Hematopoietic multipotent progenitor cell treated with erythropoietin and hydrocortisone succinate and interleukin-3 and kit ligand, for 15 days (in vitro differentiated cells): ENCODE measurements at regions not wholly inside any gene's neighbourhood (a gene's known extent, or its start where the extent isn't known, plus 50 kb on each side); places are given as distances from the start of the nearest gene placed in this dataset.
A peak's percentile ranks its signal among the peaks of the same experiment; 100 is the strongest.

Experiments
- DNase-seq: peaks from one replicate; pipeline ENCODE4 v3.0.0-alpha.2; 2015; ENCODE audit warnings: low spot score

DNA sequence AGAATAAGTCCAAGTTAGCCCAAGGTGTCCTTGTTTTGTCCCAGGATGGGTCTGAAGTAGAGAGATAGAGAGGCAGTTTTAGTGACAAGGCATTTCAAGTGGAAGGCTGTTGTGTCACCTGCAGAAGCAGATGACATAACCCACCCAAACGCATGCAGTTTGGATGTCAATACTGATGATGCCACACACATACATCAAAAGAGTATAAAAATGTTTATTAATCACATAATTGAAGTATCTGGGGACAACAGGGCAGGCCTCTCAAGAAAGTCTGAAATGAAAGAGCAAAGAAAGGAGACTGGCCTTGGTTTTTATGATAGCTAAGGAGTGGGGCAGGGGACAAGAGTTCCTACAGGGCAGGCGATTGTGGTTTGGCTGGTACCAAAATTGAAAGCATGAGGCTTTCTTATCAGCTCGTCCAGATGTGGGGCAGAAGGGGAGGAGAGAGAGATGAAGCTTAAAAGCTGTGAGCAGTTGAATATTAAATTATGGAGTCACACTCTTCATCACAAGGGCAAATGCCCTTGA is 78.4 kb upstream of the TSPAN8 start:
- DNase-seq: peak; percentile 90

DNA sequence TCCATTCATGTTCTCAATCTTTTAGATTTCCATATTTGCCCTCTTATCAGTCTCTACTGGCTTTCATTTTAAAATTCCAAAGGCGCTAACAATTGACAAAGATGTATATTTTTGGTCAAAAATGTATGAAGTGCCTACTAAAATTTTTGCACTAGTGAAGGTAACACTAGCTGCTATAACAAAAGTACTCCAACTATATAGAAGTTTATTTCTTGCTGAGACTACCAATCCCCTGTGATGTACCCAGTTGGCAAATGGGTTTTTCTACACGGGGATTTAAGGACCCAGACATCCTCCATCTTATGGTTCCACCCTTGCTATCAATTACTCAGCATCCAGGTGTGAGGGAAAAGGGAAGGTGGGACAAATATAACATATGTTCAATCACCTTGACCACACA is 75.3 kb upstream of the TSPAN8 start:
- no peak for DNase-seq

DNA sequence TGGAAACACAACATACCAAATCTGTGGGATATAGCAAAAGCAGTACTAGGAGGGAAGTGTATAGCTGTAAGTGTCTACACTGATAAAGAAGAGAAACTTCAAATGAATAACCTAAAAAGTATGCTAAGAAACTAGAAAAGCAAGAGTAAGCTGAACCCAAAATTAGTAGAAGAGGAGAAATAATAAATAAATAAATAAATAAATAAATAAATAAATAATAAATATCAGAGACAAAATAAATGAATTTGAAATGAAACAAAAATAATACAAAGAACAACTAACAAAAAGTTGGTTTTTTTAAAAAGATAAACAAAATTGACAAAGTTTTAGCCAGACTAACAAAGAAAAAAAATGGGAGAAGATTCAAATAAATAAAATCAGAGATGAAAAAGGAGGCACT is 72.7 kb upstream of the TSPAN8 start:
- DNase-seq: no peak

DNA sequence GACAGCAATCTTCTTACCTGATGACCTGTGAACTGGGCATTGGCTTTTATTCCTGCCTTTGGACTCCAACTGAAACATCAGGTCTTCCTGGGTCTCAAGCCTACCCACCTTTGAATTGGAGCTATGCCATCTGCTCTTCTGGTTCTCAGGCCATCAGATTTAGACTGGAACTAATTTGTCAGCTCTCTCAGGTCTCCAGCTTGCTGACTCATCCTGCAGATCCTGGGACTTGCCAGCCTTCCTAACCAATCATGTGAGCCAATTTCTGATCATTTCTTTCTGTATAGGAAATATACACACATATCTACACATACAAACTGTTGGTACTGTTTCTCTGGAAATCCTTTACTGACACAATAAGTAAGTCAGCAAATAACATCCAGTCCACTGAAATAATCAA is 65.3 kb upstream of the TSPAN8 start:
- no peak for DNase-seq

DNA sequence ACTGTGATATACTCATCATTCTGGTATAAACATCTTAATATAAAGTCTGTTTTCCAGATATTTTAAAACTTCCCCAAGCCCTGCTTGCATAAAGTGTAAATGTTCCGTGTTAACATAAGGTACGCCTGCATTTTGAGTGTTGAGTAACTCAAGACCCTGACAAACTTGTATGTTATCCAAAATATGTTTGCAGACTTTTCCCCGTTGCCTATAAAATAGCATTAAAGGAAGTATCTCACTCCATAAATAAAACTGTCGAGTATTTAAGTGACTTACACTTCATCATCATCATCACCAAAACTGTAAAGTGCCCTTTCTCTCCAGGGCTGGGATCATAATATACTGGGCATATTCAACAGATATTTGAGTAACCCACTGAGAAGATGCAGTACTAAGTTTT is 64.6 kb upstream of the TSPAN8 start:
- no peak for DNase-seq

DNA sequence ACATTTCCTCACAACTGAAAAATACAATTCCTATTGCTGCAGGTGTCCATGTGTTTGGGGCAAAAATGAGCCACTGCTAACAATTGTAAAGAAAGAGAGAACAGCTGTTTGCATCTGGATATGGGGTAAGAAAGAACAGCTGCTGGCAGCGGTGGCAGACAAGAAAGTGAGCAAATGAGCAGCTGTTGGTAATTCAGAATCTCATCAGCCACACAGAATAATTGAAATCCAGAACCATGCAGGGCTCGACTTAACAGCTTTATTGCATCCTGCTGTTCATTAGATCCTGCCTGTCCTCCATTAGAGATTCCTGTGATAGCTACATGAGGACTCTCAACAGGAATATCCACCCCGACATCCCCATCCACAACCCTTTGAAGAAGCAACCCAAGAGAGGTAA is 62.5 kb upstream of the TSPAN8 start:
- DNase-seq: no peak

DNA sequence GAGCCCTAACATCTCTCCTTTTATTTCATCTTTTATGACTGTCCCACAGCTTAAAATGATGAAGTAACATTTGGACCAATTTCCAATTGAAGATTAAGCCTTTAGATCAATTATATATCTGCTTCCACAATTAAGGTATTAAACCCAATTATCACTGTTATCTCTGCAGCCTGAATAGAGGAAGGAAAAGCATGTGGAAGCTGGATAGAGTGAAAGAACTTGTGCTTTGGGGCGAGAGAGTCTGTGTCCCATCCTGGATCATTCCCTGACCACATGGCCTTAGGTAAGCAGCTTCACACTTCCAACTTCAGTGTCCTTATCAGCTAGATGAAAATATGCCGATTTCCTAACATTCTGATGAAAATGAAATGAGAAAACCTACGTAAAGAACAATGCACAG is 61.4 kb upstream of the TSPAN8 start:
- DNase-seq: no peak

DNA sequence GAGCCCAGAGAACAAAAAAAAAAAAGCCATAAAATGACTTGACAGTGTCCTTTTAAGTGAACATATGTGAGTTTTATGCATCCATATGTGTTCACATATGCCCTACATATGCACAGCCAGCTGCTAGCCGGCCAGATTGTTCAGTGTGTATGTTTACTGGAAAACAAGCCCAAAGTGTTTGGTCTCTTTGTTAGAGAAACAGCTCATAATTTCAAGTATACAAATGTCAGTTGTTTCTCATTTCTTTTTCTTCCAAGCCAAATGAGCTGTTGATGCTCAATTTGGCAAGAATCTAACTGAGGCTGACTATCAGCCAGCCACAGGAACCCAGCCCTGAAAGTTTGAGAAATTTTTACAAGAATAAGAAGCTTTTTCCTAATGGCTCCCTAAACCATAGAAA is 60.8 kb upstream of the TSPAN8 start:
- DNase-seq: peak; percentile 48

DNA sequence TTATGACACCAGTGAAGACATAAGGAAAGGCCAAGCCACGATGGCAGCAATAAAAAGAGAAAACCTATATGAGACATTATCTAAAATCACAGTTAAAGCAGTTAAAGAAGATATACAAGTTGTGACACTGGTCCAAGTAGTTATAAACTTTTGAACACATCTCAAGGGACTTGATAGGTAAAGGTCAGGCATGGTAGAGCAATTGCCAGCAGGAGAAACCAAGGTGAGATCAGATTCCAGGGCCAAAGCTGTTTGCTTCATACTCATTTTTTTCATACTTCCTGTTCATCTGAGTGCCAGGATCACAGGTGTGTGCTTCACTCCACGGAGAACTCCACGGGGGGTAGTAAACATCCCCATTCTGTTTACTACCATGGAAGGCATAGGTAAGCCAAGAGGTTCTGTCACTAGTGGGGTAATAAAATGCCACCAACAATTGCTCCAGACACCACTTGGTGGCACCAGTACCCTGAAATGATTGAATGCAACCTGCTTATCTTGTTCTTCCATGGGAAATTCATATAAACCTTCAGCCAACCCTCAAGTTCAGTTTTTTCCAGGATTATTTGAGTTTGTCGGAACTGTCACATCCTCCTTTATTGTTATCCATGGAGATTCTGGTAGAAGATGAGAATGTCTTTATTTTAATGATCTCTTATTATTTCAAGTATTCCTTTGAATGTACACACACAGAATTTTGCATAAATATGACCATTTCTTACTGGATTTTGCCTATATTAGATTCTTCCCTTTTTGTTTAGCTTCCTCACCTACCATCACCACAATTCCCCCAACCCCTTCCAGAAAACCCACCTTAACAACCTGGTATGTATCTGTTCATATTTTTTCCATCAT is 59.2 kb upstream of the TSPAN8 start:
- peak; percentile 79 for DNase-seq

DNA sequence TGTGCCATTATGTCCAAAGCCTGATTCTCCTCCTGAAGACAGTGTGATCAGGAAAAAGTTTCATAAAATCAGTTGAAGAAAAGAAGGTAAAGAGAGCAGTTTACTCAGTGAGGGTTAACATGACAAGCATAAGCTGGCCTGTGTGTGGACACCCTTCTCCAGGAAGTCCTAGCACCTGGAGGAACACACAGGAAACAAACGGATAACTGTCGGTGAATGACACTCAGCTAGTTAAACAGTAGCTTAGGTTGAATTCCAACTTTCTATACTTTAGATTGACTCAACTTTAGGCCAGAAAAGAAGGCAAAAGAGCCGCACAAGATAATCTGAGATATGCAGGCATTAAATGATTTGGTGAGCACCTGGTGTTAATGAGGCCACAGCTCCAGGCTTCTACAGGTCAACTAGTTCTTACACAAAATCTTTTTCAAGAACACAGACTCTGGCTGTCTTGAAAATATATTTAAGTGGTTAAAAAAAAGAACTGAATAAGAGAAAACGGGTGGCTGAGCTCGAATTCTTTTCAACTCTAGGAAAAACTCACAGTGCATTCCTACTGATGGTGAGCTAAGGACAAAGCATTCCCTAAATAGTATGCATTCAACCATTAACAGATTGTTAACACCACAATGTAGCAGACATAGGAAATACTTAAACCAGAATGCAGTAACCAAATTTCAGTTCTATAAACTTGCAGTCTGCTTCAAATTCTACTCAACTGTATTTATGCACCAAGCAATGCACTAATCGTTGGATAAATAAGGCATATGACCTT is 56.9 kb upstream of the TSPAN8 start:
- DNase-seq: no peak

DNA sequence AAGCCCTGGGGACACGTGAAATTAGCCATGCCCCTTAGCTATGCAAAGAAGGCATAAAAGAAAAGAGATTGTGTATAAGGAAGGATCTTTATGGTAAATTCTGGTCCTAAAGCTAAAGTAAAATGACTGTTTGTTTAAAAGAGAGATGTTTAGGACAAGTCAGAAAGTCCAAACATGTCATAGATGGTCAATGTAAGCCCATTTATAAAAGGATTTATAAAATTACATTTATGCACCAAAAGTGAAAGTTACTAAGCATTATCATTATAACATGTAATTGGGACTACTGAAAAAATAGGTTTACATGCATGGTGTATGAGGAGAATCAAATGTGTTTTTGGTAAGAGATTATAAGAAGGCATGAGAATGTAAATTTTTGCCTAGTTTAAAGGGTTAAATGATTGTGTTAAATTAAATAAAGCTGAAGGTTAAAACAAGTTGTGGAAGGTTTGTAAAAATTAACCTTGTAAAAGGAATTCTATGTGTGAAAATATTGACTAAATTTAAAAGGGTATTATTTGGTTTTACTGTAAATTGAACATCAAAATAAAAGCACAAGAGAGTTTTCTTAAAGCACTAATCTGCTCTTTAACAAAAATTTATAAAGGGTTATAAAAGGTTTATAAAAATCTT is 50.4 kb upstream of the TSPAN8 start:
- DNase-seq: no peak
